ENCODE measurements at regions not wholly inside any gene's neighbourhood (a gene's known extent, or its start where the extent isn't known, plus 50 kb on each side); places are given as distances from the start of the nearest gene placed in this dataset.

DNA sequence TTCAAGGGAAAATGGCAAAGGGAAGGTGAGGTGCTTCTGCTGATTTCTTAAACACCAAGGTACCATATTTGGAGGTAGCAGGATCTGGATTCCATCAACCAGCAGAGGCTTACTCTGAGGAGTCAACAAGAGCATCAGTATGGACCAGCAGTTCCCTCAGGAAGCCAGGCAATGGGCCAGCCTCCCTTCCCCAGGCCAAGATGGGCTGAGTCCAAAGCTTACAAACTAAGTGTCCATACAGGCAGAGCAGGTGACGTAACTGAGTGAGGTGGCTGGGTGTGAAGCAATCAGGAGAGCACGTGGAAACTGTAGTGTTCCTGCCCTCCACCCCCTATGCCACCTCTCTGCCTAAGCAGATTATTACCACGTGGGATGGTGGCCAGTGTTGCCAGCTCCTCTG, 134.2 kb upstream of the HNRNPA3 start:
- ChIA-PET POLR2A (ENCODE audit: low non-redundant PET) (no interaction called here), CTCF (no interaction called here)
- no peak overlapping the region for H3K27ac ChIP-seq (ENCODE audit: low read depth, low read length, poor library complexity, severe bottlenecking)
- TF ChIP-seq, protein P1, sequence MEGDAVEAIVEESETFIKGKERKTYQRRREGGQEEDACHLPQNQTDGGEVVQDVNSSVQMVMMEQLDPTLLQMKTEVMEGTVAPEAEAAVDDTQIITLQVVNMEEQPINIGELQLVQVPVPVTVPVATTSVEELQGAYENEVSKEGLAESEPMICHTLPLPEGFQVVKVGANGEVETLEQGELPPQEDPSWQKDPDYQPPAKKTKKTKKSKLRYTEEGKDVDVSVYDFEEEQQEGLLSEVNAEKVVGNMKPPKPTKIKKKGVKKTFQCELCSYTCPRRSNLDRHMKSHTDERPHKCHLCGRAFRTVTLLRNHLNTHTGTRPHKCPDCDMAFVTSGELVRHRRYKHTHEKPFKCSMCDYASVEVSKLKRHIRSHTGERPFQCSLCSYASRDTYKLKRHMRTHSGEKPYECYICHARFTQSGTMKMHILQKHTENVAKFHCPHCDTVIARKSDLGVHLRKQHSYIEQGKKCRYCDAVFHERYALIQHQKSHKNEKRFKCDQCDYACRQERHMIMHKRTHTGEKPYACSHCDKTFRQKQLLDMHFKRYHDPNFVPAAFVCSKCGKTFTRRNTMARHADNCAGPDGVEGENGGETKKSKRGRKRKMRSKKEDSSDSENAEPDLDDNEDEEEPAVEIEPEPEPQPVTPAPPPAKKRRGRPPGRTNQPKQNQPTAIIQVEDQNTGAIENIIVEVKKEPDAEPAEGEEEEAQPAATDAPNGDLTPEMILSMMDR (conservative IDR thresholded peaks at IDR 0.05; ENCODE audit: low read depth, low read length) = no peak
- no peak for TF ChIP-seq EZH2 (IDR thresholded peaks at IDR 0.05; ENCODE audit: borderline replicate concordance, low read depth, low read length, poor library complexity, severe bottlenecking)
- no peaks in the 10 kb centered on the region for H3K9me3 ChIP-seq (ENCODE audit: low read depth, low read length, poor library complexity, severe bottlenecking)
- peaks cover 15% of the 10 kb centered on the region for H3K4me1 ChIP-seq (ENCODE audit: insufficient read depth, low read length, poor library complexity, severe bottlenecking)
- intact Hi-C loops (cut with micrococcal nuclease; ENCODE audit: unreplicated experiment) = no loop called here
- no peaks in the 10 kb centered on the region for H3K36me3 ChIP-seq (ENCODE audit: insufficient read depth, low read length, poor library complexity, severe bottlenecking)
- DNase-seq (ENCODE audit: low spot score) = no peak
- no TSS peak for BruUV-seq (replicated peaks)
- no peak overlapping the region for H3K4me3 ChIP-seq (ENCODE audit: low read depth, low read length, poor library complexity, severe bottlenecking)
- H3K27me3 ChIP-seq (replicated peaks; ENCODE audit: insufficient read depth, low read depth, low read length, poor library complexity) = no peaks in the 10 kb centered on the region

DNA sequence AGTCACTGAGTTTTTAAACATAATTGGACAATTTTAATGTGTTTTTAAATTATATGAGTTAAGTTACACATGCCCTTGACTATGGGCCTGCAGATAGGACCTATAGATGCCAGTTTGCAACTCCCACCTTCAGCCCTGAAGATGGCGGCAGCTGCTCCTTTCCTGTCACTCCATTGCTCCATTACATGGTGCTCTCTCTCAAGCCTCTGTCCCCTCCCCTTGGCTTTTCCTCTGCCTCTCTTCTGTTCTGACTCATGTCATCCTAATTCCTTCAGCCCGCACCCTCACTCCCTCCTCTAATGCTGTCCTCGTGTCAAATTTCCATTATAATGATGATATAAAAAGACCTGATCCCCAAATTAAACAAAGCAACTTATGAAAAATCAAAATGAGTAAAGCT, 133.7 kb upstream of the HNRNPA3 start:
- TF ChIP-seq EZH2 (IDR thresholded peaks at IDR 0.05; ENCODE audit: borderline replicate concordance, low read depth, low read length, poor library complexity, severe bottlenecking) = no peak
- intact Hi-C loops (cut with micrococcal nuclease; ENCODE audit: unreplicated experiment) = no loop called here
- peak; percentile 7 for DNase-seq (ENCODE audit: low spot score)
- H3K9me3 ChIP-seq (ENCODE audit: low read depth, low read length, poor library complexity, severe bottlenecking) = no peaks in the 10 kb centered on the region
- H3K36me3 ChIP-seq (ENCODE audit: insufficient read depth, low read length, poor library complexity, severe bottlenecking) = no peaks in the 10 kb centered on the region
- no peaks in the 10 kb centered on the region for H3K27me3 ChIP-seq (replicated peaks; ENCODE audit: insufficient read depth, low read depth, low read length, poor library complexity)
- CTCF ChIA-PET = no interaction called here
- no TSS peak for BruUV-seq (replicated peaks)
- peaks cover 11% of the 10 kb centered on the region for H3K4me1 ChIP-seq (ENCODE audit: insufficient read depth, low read length, poor library complexity, severe bottlenecking)
- no peak overlapping the region for H3K27ac ChIP-seq (ENCODE audit: low read depth, low read length, poor library complexity, severe bottlenecking)
- POLR2A ChIA-PET (ENCODE audit: low non-redundant PET) = no interaction called here
- H3K4me3 ChIP-seq (ENCODE audit: low read depth, low read length, poor library complexity, severe bottlenecking) = no peak overlapping the region

DNA sequence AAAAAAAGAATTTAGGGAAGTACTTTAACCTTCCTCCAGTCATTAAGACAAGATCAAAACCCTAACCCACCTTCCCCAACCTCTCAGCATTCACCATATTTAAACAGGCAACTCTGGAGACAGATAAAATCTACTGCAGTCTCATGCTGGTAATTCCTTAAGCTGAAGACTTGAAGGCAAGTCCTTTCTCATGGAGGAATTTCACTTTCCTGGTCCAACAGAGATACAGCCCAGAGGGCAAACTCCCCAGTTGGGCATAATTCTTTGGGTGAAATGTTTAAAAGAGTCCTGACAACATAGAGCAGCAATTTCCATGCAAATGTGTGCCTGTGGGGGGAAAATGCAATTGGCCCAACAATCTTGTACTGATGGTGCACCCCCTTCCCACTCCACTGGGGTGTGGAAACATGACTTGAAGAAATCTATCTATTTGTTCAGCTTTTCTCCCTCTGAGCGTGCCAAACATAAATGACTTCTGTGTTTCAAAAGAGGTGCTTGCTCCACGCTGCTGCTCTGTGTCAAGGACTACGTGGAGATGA, 131.8 kb upstream of the HNRNPA3 start:
- intact Hi-C loops (cut with micrococcal nuclease; ENCODE audit: unreplicated experiment) = no loop called here
- no TSS peak for BruUV-seq (replicated peaks)
- ChIA-PET POLR2A (ENCODE audit: low non-redundant PET) (no interaction called here), CTCF (no interaction called here)
- Histone ChIP-seq H3K36me3 (ENCODE audit: insufficient read depth, low read length, poor library complexity, severe bottlenecking) (no peaks in the 10 kb centered on the region), H3K4me1 (ENCODE audit: insufficient read depth, low read length, poor library complexity, severe bottlenecking) (no peaks in the 10 kb centered on the region), H3K27me3 (replicated peaks; ENCODE audit: insufficient read depth, low read depth, low read length, poor library complexity) (no peaks in the 10 kb centered on the region), H3K4me3 (ENCODE audit: low read depth, low read length, poor library complexity, severe bottlenecking) (no peak overlapping the region), H3K27ac (ENCODE audit: low read depth, low read length, poor library complexity, severe bottlenecking) (no peak overlapping the region), H3K9me3 (ENCODE audit: low read depth, low read length, poor library complexity, severe bottlenecking) (no peaks in the 10 kb centered on the region)
- DNase-seq (ENCODE audit: low spot score) = no peak
- TF ChIP-seq, protein P1 (conservative IDR thresholded peaks at IDR 0.05; ENCODE audit: low read depth, low read length) = no peak
- no peak for TF ChIP-seq EZH2 (IDR thresholded peaks at IDR 0.05; ENCODE audit: borderline replicate concordance, low read depth, low read length, poor library complexity, severe bottlenecking)

DNA sequence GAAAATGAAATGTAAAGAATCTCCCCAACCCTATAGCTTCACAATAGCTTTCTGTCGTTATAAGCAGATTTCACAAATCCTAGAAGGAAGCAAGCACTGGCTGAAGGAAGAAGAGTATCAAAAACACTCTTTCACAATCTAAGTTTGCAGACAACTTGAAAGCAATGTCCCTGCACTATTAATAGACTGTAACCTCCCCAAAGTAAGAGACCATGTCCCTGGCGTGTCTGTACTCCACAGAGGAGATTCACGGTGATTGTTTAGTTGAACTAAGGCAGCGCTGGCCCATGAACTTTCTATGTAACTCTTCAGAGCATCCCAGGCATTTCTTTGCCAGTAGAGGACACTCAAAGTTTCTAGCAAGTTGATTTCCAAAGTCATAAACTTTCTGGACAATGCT, 128.0 kb upstream of the HNRNPA3 start:
- no peaks in the 10 kb centered on the region for H3K27me3 ChIP-seq (replicated peaks; ENCODE audit: insufficient read depth, low read depth, low read length, poor library complexity)
- POLR2A ChIA-PET (ENCODE audit: low non-redundant PET) = no interaction called here
- H3K9me3 ChIP-seq (ENCODE audit: low read depth, low read length, poor library complexity, severe bottlenecking) = no peaks in the 10 kb centered on the region
- intact Hi-C loops (cut with micrococcal nuclease; ENCODE audit: unreplicated experiment) = no loop called here
- TF ChIP-seq EZH2 (IDR thresholded peaks at IDR 0.05; ENCODE audit: borderline replicate concordance, low read depth, low read length, poor library complexity, severe bottlenecking) = no peak
- no peak for DNase-seq (ENCODE audit: low spot score)
- H3K27ac ChIP-seq (ENCODE audit: low read depth, low read length, poor library complexity, severe bottlenecking) = no peak overlapping the region
- no peaks in the 10 kb centered on the region for H3K4me1 ChIP-seq (ENCODE audit: insufficient read depth, low read length, poor library complexity, severe bottlenecking)
- no peak overlapping the region for H3K4me3 ChIP-seq (ENCODE audit: low read depth, low read length, poor library complexity, severe bottlenecking)
- no peaks in the 10 kb centered on the region for H3K36me3 ChIP-seq (ENCODE audit: insufficient read depth, low read length, poor library complexity, severe bottlenecking)
- BruUV-seq (replicated peaks) = no TSS peak
- CTCF ChIA-PET = no interaction called here
